ENCODE measurements at regions not wholly inside any gene's neighbourhood (a gene's known extent, or its start where the extent isn't known, plus 50 kb on each side); places are given as distances from the start of the nearest gene placed in this dataset.
"Not testable (repeated sequence)": the region's sequence is repeated elsewhere in the genome, so short reads cannot be mapped to it uniquely, and the experiment has no call there.

DNA sequence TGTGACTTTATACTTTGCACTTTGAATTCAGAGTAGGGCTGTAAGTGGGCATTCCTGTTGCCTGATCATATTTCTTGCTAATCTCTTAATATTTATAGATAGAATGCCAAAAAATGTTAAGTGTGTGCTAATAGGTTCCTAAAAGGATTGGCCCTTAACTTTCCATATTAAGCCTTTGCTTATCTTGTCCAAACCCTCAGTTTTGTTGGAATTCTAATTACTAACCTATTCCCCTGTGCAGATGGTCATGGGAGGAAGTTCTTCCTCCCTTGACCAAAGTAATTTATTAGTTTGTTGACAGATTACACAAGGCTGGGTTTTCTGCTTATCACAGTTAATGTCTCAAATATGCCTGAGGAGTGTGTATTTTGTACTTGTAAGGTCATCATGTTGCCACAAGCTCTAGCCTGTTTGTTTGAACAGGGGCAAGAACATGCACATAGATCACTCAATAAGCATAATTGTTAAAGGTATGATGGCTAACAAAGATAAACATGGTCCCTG lies 541.1 kb upstream of the SPRY2 start:
- TF ChIP-seq, protein P1, sequence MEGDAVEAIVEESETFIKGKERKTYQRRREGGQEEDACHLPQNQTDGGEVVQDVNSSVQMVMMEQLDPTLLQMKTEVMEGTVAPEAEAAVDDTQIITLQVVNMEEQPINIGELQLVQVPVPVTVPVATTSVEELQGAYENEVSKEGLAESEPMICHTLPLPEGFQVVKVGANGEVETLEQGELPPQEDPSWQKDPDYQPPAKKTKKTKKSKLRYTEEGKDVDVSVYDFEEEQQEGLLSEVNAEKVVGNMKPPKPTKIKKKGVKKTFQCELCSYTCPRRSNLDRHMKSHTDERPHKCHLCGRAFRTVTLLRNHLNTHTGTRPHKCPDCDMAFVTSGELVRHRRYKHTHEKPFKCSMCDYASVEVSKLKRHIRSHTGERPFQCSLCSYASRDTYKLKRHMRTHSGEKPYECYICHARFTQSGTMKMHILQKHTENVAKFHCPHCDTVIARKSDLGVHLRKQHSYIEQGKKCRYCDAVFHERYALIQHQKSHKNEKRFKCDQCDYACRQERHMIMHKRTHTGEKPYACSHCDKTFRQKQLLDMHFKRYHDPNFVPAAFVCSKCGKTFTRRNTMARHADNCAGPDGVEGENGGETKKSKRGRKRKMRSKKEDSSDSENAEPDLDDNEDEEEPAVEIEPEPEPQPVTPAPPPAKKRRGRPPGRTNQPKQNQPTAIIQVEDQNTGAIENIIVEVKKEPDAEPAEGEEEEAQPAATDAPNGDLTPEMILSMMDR (IDR thresholded peaks at IDR 0.05; ENCODE audit: low read depth, low read length, missing control alignments): no peak
- no peak for DNase-seq (ENCODE audit: extremely low read depth, low read depth)
- no peak overlapping the region for H3K4me3 ChIP-seq (replicated peaks; ENCODE audit: low read depth, low read length)

DNA sequence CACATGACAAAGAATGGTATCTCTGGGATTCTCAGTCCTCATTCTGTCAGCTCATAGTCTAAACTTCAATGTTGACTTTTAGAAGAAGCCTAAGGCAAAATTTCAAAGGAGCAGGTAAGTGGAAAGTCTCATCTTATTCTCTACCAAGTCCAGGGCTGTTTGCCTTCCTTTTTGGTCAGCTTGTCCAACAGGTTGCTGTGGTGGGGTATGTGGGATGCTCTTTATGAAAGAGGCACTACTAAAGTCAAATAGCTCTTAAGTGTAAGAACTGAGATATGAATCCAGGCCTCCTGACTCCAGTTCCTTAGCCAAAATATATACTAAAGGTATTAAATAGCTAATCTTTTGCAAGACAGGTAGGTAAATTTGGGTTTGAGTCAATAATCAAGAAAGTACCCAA lies 540.6 kb upstream of the SPRY2 start:
- no peak for DNase-seq (ENCODE audit: extremely low read depth, low read depth)
- no peak overlapping the region for H3K4me3 ChIP-seq (replicated peaks; ENCODE audit: low read depth, low read length)
- TF ChIP-seq, protein P1 (IDR thresholded peaks at IDR 0.05; ENCODE audit: low read depth, low read length, missing control alignments): no peak

DNA sequence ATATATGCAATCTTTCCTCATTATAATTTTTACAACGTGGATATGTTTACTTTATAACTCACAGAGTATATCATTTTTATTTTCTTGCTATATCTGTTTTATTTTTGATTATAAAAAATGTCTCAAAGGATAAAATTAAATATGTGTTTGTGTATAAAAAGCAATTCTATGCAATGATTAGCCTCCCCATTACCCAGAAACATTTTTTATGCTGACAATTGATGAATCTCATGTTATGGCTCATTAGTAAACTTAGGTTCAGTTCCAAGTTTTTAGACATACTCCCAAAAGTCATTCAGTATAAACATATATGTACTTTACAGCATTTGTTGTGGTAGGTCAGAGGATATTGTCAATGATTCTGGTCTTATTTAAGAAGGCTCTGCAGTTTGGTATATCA lies 540.1 kb upstream of the SPRY2 start:
- TF ChIP-seq, protein P1 (IDR thresholded peaks at IDR 0.05; ENCODE audit: low read depth, low read length, missing control alignments): no peak
- DNase-seq (ENCODE audit: extremely low read depth, low read depth): no peak
- H3K4me3 ChIP-seq (replicated peaks; ENCODE audit: low read depth, low read length): no peak overlapping the region

DNA sequence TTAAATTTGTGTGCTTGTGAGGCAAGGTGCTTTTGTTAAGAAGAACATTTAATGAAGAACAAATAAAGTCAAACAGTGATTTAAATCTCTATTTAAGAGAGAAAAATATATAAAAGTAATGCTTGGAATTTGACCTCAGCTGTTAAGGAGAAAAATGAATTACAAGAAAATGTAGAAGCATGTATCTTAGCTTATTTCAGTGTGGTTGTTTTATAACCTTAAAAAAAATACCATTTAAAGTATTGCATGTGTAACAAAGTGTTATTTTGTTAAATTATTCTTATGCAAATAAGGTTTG lies 537.0 kb upstream of the SPRY2 start:
- H3K4me3 ChIP-seq (replicated peaks; ENCODE audit: low read depth, low read length): no peak overlapping the region
- no peak for DNase-seq (ENCODE audit: extremely low read depth, low read depth)
- TF ChIP-seq, protein P1 (IDR thresholded peaks at IDR 0.05; ENCODE audit: low read depth, low read length, missing control alignments): no peak

DNA sequence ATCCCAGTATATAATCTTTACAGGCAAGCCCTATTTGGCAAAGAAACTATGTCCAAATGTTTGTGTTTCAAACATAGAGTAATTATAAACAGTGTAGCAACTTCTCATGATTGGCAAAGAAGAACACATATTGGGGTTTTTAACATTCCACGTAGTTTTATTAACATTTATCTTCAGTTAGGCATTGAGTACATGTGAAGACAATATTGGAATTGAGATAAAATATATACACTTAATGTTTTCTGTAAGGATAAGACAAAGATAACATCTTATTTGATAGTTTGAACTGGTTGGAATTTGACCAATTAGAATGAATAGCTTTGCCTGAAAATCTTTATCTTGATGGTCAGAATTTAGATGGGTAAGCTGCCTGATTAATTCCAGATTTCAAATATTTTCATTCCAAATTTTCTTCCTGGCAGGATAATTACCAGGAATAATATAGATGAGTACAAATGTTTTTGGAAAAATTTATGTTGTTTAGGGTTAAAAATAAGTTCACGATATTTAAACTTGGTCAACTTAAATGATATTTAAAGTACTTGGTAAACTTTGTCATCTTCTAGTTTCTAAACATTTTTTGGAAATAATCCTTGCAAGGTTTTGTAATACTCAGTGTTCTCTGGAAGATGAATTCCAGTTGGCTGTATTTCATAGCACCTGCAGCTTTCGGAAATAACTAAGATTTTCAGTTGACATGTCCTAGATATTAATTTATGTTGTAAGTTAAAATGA lies 536.5 kb upstream of the SPRY2 start:
- no peak for DNase-seq (ENCODE audit: extremely low read depth, low read depth)
- no peak overlapping the region for H3K4me3 ChIP-seq (replicated peaks; ENCODE audit: low read depth, low read length)
- TF ChIP-seq, protein P1 (IDR thresholded peaks at IDR 0.05; ENCODE audit: low read depth, low read length, missing control alignments): no peak

DNA sequence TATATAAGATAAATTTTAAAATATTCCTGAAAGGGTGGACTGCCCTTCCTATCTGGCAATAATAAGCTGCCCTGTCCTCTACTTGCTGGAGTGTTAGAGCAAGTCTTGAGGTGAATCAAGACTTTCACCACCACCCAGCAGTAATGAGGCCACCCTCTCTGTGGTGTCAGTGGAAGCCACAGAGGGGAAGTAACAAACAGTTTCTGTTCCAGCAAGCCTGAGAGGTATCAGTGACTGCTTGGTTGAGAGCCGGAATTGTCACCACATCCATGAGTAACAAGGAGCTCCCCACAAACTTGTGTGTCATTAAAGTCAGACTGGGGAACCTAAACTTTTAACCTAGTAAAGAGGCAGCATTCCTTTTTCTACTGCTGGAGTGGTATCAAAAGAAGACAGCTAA lies 532.7 kb upstream of the SPRY2 start:
- TF ChIP-seq, protein P1 (IDR thresholded peaks at IDR 0.05; ENCODE audit: low read depth, low read length, missing control alignments): no peak
- DNase-seq (ENCODE audit: extremely low read depth, low read depth): no peak

DNA sequence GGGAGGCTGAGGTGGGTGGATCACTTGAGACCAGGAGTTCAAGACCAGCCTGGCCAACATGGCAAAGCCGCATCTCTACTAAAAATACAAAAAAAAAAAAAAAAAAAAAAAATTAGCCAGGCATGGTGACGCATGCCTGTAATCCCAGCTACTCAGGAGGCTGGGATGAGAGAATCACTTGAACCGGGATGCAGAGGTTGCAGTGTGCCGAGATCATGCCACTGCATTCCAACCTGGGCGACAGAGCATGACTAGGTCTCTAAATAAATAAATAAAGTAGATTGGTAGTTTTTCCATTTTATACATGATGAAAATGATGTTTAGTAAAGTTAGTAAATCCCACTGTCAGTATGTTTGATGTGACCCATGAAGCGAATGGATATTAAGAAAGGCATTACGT lies 531.0 kb upstream of the SPRY2 start:
- not testable (repeated sequence) for DNase-seq (ENCODE audit: extremely low read depth, low read depth); H3K4me3 ChIP-seq (replicated peaks; ENCODE audit: low read depth, low read length)

More for the DNA sequence above, 532.7 kb upstream of the SPRY2 start:
- no peak overlapping the region for H3K4me3 ChIP-seq (replicated peaks; ENCODE audit: low read depth, low read length)
